K562 (cell line): ENCODE measurements at regions not wholly inside any gene's neighbourhood (a gene's known extent, or its start where the extent isn't known, plus 50 kb on each side); places are given as distances from the start of the nearest gene placed in this dataset.

Source experiments
- ATAC-seq: fragments of 200-7000 bp; cut with Tn5 transposase; 3 replicates; pipeline ENCODE4 v1.9.1; 2020; ENCODE audit warnings: moderate library complexity
- BruUV-seq: library from RNA; stranded (reverse); fragments of 400-500 nt; replicated peaks from 2 replicates; lab custom pipeline; 2021; lab: Mats Ljungman, UMichigan
- CTCF ChIA-PET: fragments of 300-600 bp; formaldehyde crosslinking; extraction: SDS; loops from one replicate; lab custom pipeline; 2021; ENCODE audit warnings: low intra/inter-chr PET ratio; lab: Yijun Ruan, JAX
- POLR2A ChIA-PET: fragments of 300-600, 350-650 bp; sonication (Branson Sonifier 250); formaldehyde crosslinking; extraction: SDS; loops from one replicate; lab custom pipeline; 2021; ENCODE audit warnings: antibody characterized with exemption, inconsistent platforms; lab: Yijun Ruan, JAX
- DNase-seq, 4 experiments: peaks; one replicate each; pipeline versions ENCODE4 v3.0.0 to v3.0.0-alpha.2; 2011 to 2018; ENCODE audit warnings: low spot score in 3 of 4, mixed read lengths in 3 of 4; ENCODE audit errors: extremely low read depth in 1 of 4
- FAIRE-seq: peaks from 2 replicates; lab custom pipeline; 2011; peaks lifted over from hg19 to GRCh38; lab: Jason Lieb, UNC
- H2AFZ ChIP-seq: 2 replicates; pipeline ENCODE4 v1.6.0; 2011; ENCODE audit warnings: low read depth, low read length, control low read depth, inconsistent platforms
- H3K27ac ChIP-seq: fragments of 200-600 bp; 3 replicates; pipeline ENCODE4 v1.8.0; 2011; ENCODE audit warnings: low read depth, mild to moderate bottlenecking, control low read depth, inconsistent platforms, low read length, moderate library complexity, mixed read lengths; ENCODE audit errors: extremely low read depth
- H3K27me3 ChIP-seq, 2 experiments: fragments of 300-600 bp in 1 of 2; 2 replicates in 1 of 2; 3 replicates in 1 of 2; pipeline versions ENCODE4 v1.6.0 to v1.8.0; 2011; ENCODE audit warnings: inconsistent platforms in 2 of 2, low read length in 2 of 2, mild to moderate bottlenecking in 1 of 2, mixed read lengths in 1 of 2, moderate library complexity in 1 of 2; ENCODE audit not compliant: control insufficient read depth in 2 of 2, insufficient read depth in 2 of 2
- H3K36me3 ChIP-seq: fragments of 300-600 bp; 3 replicates; pipeline ENCODE4 v1.8.0; 2011; ENCODE audit warnings: mild to moderate bottlenecking, low read length, inconsistent platforms; ENCODE audit not compliant: control insufficient read depth, insufficient read depth
- H3K4me1 ChIP-seq, 2 experiments: fragments of 200-600 bp in 1 of 2; replicated peaks in 1 of 2; 2 replicates in 1 of 2; 3 replicates in 1 of 2; pipeline versions ENCODE4 v1.5.1 to v1.8.0; 2011; ENCODE audit warnings: inconsistent platforms in 2 of 2, low read length in 2 of 2, mild to moderate bottlenecking in 1 of 2, mixed read lengths in 1 of 2, moderate library complexity in 1 of 2; ENCODE audit not compliant: control insufficient read depth in 2 of 2, insufficient read depth in 2 of 2
- H3K4me2 ChIP-seq: 2 replicates; pipeline ENCODE4 v1.6.1; 2011; ENCODE audit warnings: low read length, control low read depth, inconsistent platforms, mixed read lengths; ENCODE audit not compliant: insufficient read depth
- H3K4me3 ChIP-seq: fragments of 200-600 bp; sonication (generic), shearing (Covaris generic); 2 replicates; pipeline ENCODE4 v1.5.1; 2016; ENCODE audit warnings: control low read depth, inconsistent platforms
- H3K79me2 ChIP-seq: fragments of 200-600 bp; 3 replicates; pipeline ENCODE4 v1.8.0; 2011; ENCODE audit warnings: low read length, inconsistent platforms; ENCODE audit not compliant: control insufficient read depth, insufficient read depth
- H3K9ac ChIP-seq, 2 experiments: 2 replicates each; pipeline versions ENCODE4 v1.6.0 to v1.6.1; 2011; ENCODE audit warnings: low read depth in 2 of 2, low read length in 2 of 2, control low read depth in 1 of 2, inconsistent platforms in 1 of 2, mild to moderate bottlenecking in 1 of 2, mixed read lengths in 1 of 2; ENCODE audit not compliant: insufficient read depth in 1 of 2
- H3K9me1 ChIP-seq: one replicate; pipeline ENCODE4 v1.6.0; 2011; ENCODE audit warnings: inconsistent platforms, mild to moderate bottlenecking, low read length, moderate library complexity; ENCODE audit not compliant: control insufficient read depth, insufficient read depth
- H3K9me3 ChIP-seq: replicated peaks from 2 replicates; pipeline ENCODE4 v1.5.1; 2011; ENCODE audit warnings: low read depth, low read length, inconsistent platforms; ENCODE audit not compliant: control insufficient read depth, insufficient read depth
- H4K20me1 ChIP-seq: replicated peaks from 2 replicates; pipeline ENCODE4 v1.6.1; 2011; ENCODE audit warnings: low read length, inconsistent platforms, mixed read lengths; ENCODE audit not compliant: control insufficient read depth, insufficient read depth
- CEBPB ChIP-seq: fragments of 450-650 bp; IDR thresholded peaks from 2 replicates; pipeline ENCODE4 v1.6.1; 2016; ENCODE audit warnings: missing genetic modification characterization, missing compliant biosample characterization
- CHD1 ChIP-seq: fragments of 200-600 bp; sonication (generic); IDR thresholded peaks from one replicate; pipeline ENCODE4 v1.6.1; 2012; ENCODE audit warnings: mild to moderate bottlenecking, moderate library complexity, low read length, inconsistent platforms
- MAFK ChIP-seq: IDR thresholded peaks from 2 replicates; pipeline ENCODE4 v1.6.1; 2011; ENCODE audit warnings: low read length, improper control_type of control experiment
- POLR2G ChIP-seq: fragments of 200-400 bp; formaldehyde crosslinking; IDR thresholded peaks from 2 replicates; pipeline ENCODE4 v1.6.1; 2017; ENCODE audit warnings: low read depth, mild to moderate bottlenecking, antibody characterized with exemption, low read length, moderate library complexity
- TCFL5 ChIP-seq: fragments of 250-450 bp; sonication (Bioruptor Pico); conservative IDR thresholded peaks from 2 replicates; pipeline ENCODE4 v1.6.1; 2021; ENCODE audit warnings: mild to moderate bottlenecking, moderate library complexity, matching md5 sums
- TFE3 ChIP-seq: fragments of 450-650 bp; formaldehyde crosslinking; IDR thresholded peaks from 2 replicates; pipeline ENCODE4 v1.4.0; 2020; ENCODE audit warnings: mild to moderate bottlenecking, mixed read lengths
- ZBTB9 ChIP-seq: fragments of 450-650 bp; formaldehyde crosslinking; IDR thresholded peaks from 2 replicates; pipeline ENCODE4 v1.4.0; 2020; ENCODE audit warnings: mild to moderate bottlenecking, moderate library complexity
- ZNF551 ChIP-seq: fragments of 250-450 bp; sonication (Bioruptor Pico); IDR thresholded peaks from 2 replicates; pipeline ENCODE4 v1.5.0; 2021; ENCODE audit warnings: mild to moderate bottlenecking, moderate library complexity
- ZNF717 ChIP-seq: fragments of 250-450 bp; sonication (Bioruptor Pico); IDR thresholded peaks from 2 replicates; pipeline ENCODE4 v1.5.0; 2021
- ZNF75A ChIP-seq: fragments of 450-650 bp; formaldehyde crosslinking; IDR thresholded peaks from 2 replicates; pipeline ENCODE4 v1.4.0; 2020; ENCODE audit warnings: mild to moderate bottlenecking
- WGBS: fragments of 100-300 bp; shearing (Covaris generic); methylation state at CpG from one replicate; pipeline ENCODE4 v1.1.6; 2016; ENCODE audit warnings: low coverage, mixed read lengths; ENCODE audit not compliant: insufficient coverage; ENCODE audit errors: missing lambda C conversion rate; 5-methylcytosine and 5-hydroxymethylcytosine counted together
- in situ Hi-C: fragments of 300-500 bp; cut with MboI; formaldehyde crosslinking; loops from 4 replicates; pipeline ENCODE4 v1.15.0; 2018; ENCODE audit warnings: inconsistent platforms, mixed read lengths
- intact Hi-C: fragments of 100-400 bp; cut with micrococcal nuclease; formaldehyde crosslinking; loops from 2 replicates; pipeline ENCODE4 v1.14.2; 2022

- Histone ChIP-seq H3K4me2 (no peak overlapping the region), H3K27me3 (no peaks in the 10 kb centered on the region)
- intact Hi-C loops, result no loop called here
- no TSS peak for BruUV-seq
- ATAC-seq, result no peak
- TF ChIP-seq POLR2G (no peak), ZNF717 (CRISPR knock-in tag) (no peak), TCFL5 (no peak), CHD1 (no peak), CEBPB (tag) (no peak), MAFK (no peak), ZBTB9 (CRISPR knock-in tag) (no peak), TFE3 (no peak), ZNF551 (no peak), ZNF75A (CRISPR knock-in tag) (no peak)
- TF ChIP-seq, all 486 proteins: peak for 0
- FAIRE-seq, result no peak
- DNase-seq, result no peak
- H3K9me3 ChIP-seq, result no peaks in the 10 kb centered on the region
- no peaks in the 10 kb centered on the region for H3K36me3 ChIP-seq
- ChIA-PET POLR2A (no interaction called here), CTCF (no interaction called here)
- no peaks in the 10 kb centered on the region for H4K20me1 ChIP-seq
- H3K79me2 ChIP-seq, result no peaks in the 10 kb centered on the region
- no peak overlapping the region for H3K4me3 ChIP-seq
- in situ Hi-C loops, result no loop called here
- H3K27ac ChIP-seq, result no peak overlapping the region
- WGBS, result 0% methylated on average over 1 of the region's 1 CpG
- no peaks in the 10 kb centered on the region for H3K9me1 ChIP-seq
- H3K4me1 ChIP-seq, result no peaks in the 10 kb centered on the region
- H2AFZ ChIP-seq, result no peak overlapping the region
- no peak overlapping the region for H3K9ac ChIP-seq
Observed at GRCh38 chr13:72368031-72368430, 359.4 kb downstream of the MZT1 start.
